SKM-1 treated with dmso at 0.1 percent for 144 hours (cell line): ENCODE measurements at regions not wholly inside any gene's neighbourhood (a gene's known extent, or its start where the extent isn't known, plus 50 kb on each side); places are given as distances from the start of the nearest gene placed in this dataset.
"Not testable (repeated sequence)": the region's sequence is repeated elsewhere in the genome, so short reads cannot be mapped to it uniquely, and the experiment has no call there.

Experiments used
- DNase-seq: peaks from one replicate; lab custom pipeline; 2025; ENCODE audit not compliant: unreplicated experiment; lab: John Stamatoyannopoulos, UW

- no peak for DNase-seq
Observed at GRCh38 chr9:82115900-82116299, 127.3 kb downstream of the SPATA31D1 start.

DNA sequence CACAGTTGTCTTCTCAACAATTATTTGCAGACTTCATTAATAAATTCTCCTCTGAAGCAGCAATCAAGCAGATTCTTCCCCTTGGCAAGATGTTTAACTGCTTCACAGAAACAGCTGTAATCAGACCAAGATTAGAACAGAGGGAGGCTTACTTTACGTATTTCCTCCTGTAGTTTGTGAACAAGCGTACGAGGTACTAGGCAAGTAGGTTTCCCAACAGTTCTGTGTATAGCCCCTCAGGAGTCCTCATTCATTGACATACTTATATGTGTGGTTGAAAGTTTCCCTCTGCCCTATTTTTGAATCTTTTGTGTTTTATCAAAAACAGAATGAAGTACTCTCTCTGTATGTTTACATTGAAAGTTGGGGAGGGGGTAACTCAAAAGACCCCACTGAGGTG is 128.0 kb downstream of the SPATA31D1 start:
- no peak for DNase-seq

DNA sequence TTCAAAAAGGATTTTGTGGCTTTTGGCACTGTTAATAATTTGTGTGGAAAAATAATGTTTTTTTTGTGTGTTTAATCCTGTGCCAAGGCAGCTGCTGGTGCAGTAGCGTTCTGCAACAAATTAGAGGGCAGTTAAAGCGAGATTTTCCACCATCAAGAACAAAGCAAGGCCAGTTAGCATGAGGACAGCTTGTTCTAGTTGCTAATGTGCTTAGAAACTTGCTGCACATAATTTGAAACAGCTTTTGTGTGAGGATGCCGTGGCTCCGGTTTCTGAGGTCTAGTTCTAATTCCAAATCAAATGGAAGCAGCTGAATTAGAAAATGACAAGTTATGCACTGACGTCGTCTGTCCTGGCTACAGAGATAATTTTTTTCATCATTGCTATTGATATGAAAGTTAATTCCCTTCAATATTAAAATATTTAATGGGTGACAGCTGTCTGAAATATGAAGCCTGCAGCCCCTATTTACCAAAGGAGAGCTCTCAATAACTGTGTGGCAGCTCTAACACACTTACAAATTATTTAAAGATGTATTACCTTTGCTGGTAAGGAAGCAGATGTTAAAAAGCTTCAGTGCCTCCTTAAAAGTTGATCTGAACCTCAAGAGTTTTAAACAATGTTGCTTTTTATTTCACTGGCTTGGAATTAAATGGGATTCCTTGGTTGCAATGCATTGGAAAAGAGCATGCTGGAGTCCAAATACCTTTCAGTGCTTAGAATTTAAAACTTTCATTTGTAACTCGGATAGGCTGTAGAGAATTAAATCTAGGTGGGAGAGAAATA is 128.6 kb downstream of the SPATA31D1 start:
- DNase-seq = no peak

GRCh38 chr9:82122731-82123130 is 134.2 kb downstream of the SPATA31D1 start:
- DNase-seq = no peak

- DNase-seq = no peak
Observed at GRCh38 chr9:82124090-82124489, 135.5 kb downstream of the SPATA31D1 start.

DNA sequence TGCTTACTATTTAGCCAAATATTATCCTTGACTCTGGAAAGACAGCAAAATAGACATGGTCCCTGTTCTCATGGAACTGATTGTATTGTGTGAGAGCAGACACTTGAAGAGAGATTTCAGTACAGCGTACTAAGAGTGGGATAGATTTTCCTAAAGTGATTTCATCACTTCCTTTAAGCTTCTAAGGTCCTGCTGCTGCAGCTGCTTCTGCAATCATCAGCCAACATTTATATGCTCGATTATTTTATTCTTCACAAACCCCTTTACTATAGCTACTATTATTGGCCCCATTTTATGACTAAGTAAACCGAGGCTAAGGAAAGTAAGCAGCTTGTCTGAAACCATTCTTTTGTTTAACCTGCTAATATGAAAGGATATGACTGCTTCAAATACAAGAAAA is 137.7 kb downstream of the SPATA31D1 start:
- DNase-seq = no peak

GRCh38 chr9:82127465-82127864 is 138.9 kb downstream of the SPATA31D1 start:
- DNase-seq = no peak

DNA sequence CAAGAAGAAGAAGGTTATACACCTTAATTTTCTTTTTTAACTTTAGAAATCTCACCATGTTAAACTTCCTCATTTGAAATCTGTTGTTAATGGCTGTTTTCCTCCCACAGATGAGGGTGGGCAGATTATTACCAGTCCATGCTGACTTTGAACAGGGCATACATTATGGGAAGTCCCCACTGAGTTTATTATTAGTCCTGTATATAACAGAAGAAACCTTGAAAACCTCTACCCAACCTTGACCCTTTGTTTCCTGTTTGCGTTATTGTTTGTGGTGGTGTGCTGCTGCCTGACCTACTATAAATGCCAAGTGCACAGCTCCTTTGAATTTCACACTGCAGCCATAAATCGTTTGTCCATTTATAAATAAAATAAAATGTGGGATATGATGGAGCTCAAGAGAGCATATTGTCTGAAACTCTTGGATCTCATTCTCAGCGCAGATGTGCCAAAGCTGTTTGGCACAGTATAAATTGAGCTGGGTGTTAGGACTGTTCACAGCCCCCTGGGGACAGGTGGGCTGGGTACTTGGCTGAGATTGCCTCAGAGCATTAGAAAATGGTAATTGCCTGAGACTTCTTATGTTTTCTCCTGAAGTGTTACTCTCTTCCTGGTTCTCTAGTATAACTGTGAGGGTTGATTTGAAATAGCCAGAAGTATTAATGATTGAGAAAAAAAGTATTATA is 139.6 kb downstream of the SPATA31D1 start:
- DNase-seq = no peak

GRCh38 chr9:82129708-82130107 is 141.1 kb downstream of the SPATA31D1 start:
- no peak for DNase-seq

GRCh38 chr9:82130331-82131042 is 141.9 kb downstream of the SPATA31D1 start:
- DNase-seq = no peak

DNA sequence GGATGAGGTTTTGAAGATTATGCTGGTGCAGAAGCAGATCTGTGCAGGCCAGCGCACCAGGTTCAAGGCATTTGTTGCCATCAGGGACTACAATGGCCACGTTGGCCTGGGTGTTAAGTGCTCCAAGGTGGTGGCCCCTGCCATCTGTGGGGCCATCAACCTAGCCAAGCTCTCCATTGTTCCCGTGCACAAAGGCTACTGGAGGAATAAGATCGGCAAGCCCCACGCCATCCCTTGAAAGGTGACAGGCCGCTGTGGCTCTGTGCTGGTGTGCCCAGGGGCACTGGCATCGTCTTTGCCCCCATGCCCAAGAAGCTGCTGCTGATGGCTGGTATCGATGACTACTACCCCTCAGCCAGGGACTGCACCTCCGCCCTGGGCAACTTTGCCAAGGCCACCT is 142.5 kb downstream of the SPATA31D1 start:
- no peak for DNase-seq

DNA sequence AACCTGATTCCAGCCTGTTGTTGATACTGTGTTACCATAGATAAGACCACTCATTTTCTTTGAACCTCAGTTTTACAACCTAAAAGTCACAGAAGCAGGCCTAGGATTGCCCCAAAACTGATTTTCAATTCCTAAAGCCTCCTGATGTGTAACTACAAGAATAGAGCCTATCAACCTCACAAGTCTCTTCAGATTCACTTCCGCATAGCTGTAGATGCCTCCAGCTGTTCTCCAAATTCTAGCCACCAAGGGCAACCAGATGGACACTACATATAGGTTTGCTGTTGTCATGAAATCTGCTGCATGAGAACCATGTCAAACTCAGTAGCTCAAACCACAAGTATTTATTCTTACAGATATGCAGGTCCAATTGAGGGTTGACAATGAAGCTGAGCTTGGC is 143.5 kb downstream of the SPATA31D1 start:
- DNase-seq = no peak

- no peak for DNase-seq
Observed at GRCh38 chr9:82134010-82134409, 145.4 kb downstream of the SPATA31D1 start.

GRCh38 chr9:82135106-82135505 is 146.5 kb downstream of the SPATA31D1 start:
- no peak for DNase-seq

- DNase-seq = not testable (repeated sequence)
Observed at GRCh38 chr9:82138081-82138480, 149.5 kb downstream of the SPATA31D1 start.

- DNase-seq = no peak
Observed at GRCh38 chr9:82140471-82140870, 151.9 kb downstream of the SPATA31D1 start.

DNA sequence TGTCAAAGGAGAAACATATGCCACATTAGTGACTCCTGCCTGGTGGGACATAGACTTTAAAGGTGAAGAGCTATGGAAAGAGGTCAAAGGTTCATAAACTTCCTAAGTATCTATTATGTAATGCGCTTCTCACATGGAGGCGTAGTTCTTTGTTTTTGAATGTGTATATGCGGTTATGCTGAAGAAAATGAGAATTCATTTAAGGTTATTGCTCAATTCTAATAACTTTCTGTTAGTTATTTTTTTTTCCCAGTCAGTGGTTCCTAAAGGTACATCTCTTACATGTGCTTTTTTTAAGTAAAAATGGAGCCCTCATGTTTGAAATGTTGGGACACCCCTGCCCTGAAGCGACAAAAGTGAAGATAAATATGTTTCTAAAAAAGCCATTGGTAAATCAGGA is 156.2 kb downstream of the SPATA31D1 start:
- DNase-seq = no peak

DNA sequence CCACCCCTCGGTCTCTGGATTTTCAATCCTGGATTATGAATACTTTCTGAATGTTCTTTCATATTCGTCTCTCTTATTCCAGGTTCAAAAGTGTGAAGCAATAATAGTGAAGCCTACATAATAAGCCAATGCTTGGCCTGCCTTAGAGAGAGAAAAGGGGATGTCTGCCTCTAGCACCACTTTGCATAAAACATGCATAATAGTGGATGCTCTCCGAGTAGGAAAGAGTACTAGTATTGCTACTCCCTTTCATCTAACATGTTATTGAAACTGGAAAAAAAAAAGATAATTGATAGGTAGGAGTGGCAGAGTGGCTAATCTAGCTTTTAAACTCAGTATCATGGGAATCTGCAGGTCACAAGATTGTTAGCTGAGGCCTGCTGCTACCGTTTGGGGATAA is 158.1 kb downstream of the SPATA31D1 start:
- no peak for DNase-seq

DNA sequence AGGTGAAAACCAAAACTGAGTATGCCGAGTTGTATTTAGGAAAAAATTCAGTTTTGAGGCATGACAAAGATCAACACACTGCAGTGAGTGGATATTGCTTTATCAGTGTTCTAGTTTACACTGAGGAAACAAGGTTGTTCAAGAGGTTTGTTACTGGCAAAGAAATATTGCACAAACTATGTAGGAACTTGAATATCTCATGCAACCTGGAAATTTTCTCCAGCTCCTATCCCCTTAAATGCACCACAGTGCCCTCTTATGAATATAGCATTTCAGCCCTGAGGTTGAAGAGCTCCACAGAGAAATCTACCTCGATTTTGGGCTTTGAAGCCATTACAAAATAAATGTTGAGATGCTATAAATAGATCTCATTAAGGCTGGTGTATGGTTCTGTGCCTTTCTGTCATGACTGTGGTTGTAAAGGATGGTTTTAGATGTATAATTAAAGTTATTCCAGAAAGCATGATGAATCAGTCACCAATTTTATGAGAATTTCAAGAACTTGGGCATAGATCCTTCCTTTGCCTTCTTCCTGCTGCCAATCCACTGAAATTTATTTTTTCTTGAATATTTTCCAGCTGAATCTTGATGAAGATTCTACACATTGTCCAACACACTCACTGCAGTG is 159.3 kb downstream of the SPATA31D1 start:
- no peak for DNase-seq

DNA sequence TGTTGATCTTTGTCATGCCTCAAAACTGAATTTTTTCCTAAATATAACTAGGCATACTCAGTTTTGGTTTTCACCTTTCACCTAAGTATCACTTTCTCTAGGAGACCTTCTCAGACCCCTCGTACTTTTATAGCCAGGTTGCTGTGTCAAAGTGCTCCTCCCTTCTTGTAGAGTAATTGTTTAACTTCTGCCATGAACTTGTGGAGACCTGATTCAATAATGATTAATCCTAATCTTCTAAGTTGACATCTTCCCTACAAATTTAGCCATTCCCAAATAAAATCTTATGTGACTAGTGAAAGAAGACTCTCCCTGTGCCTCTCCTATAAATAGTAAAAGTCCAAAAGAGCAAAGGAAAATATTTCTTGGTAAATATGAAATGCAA is 159.8 kb downstream of the SPATA31D1 start:
- no peak for DNase-seq

DNA sequence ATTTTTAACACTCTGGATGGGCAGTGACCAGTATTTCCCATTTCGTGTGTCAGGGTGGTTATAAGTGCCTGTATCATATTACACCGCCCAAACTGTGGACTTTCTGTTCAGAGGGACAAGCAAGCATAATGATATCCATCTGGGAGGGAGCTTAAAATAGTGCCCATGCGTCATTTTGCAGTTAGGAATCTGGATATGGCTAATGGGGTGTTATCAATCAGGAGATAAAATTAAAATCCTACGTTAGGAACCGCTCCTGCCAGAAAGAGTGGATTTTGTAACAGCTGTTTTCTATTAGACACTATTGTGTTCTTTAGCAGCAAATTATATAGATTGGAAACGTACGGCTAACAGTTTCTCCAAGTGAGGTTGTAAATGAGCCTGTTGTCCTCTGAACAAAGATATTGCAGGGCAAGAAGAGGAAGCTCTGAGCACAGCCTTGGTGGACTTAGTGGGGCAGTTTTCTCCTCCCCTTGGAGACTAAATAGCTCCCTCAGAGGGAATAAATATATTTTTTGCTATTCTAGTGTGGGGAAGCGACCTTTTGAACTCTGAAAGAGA is 160.4 kb downstream of the SPATA31D1 start:
- DNase-seq = no peak
